CD4-positive, alpha-beta T cell (primary cell): ENCODE measurements at regions not wholly inside any gene's neighbourhood (a gene's known extent, or its start where the extent isn't known, plus 50 kb on each side); places are given as distances from the start of the nearest gene placed in this dataset.

Experiments
- ATAC-seq: fragments of 200-7000 bp; cut with Tn5 transposase; one replicate; pipeline ENCODE4 v1.10.0; 2022; ENCODE audit warnings: mild to moderate bottlenecking; ENCODE audit not compliant: poor library complexity
- CTCF ChIA-PET: fragments of 350-600 bp; sonication (Branson Sonifier 250); formaldehyde crosslinking; loops from one replicate; lab custom pipeline; 2021; ENCODE audit warnings: antibody characterized with exemption, inconsistent platforms; lab: Charles Lee
- POLR2A ChIA-PET: fragments of 350-600 bp; sonication (Branson Sonifier 250); formaldehyde crosslinking; loops from one replicate; lab custom pipeline; 2021; ENCODE audit warnings: antibody characterized with exemption, inconsistent platforms; lab: Charles Lee
- DNase-seq, 14 experiments: peaks; one replicate each; pipeline ENCODE4 v3.0.0-alpha.2; 2013 to 2020; ENCODE audit warnings: mixed read lengths in 2 of 14
- H3K27ac ChIP-seq, 2 donors: one replicate each; pipeline versions ENCODE4 v1.5.1 to v1.7.0; 2013; ENCODE audit warnings: low read length in 2 of 2, low read depth in 1 of 2, mild to moderate bottlenecking in 1 of 2
- H3K27me3 ChIP-seq, 2 experiments: 1 replicate in 1 of 2; 2 replicates in 1 of 2; pipeline versions ENCODE4 v1.6.1 to v1.7.0; 2013; ENCODE audit warnings: low read length in 2 of 2, control low read depth in 1 of 2, mild to moderate bottlenecking in 1 of 2, moderate library complexity in 1 of 2; ENCODE audit not compliant: insufficient read depth in 2 of 2, control insufficient read depth in 1 of 2
- H3K36me3 ChIP-seq: one replicate; pipeline ENCODE4 v1.6.1; 2013; ENCODE audit warnings: low read length, control low read depth; ENCODE audit not compliant: insufficient read depth
- H3K4me1 ChIP-seq: one replicate; pipeline ENCODE4 v1.6.1; 2013; ENCODE audit warnings: low read length, control low read depth; ENCODE audit not compliant: insufficient read depth
- H3K4me3 ChIP-seq: one replicate; pipeline ENCODE4 v1.5.1; 2013; ENCODE audit warnings: mild to moderate bottlenecking, low read length, moderate library complexity
- H3K9me3 ChIP-seq, 2 experiments: 1 replicate in 1 of 2; 2 replicates in 1 of 2; pipeline versions ENCODE4 v1.6.1 to v1.7.0; 2013; ENCODE audit warnings: low read length in 2 of 2, mild to moderate bottlenecking in 2 of 2, control low read depth in 1 of 2, moderate library complexity in 1 of 2; ENCODE audit not compliant: control insufficient read depth in 1 of 2, insufficient read depth in 1 of 2
- H3K27ac Mint-ChIP-seq: one replicate; pipeline ENCODE4 v1.8.0; 2020; ENCODE audit warnings: mixed read lengths
- H3K27me3 Mint-ChIP-seq: one replicate; pipeline ENCODE4 v1.8.0; 2021; ENCODE audit warnings: mixed read lengths
- H3K36me3 Mint-ChIP-seq: one replicate; pipeline ENCODE4 v1.8.0; 2021; ENCODE audit warnings: low read depth, mixed read lengths
- H3K4me1 Mint-ChIP-seq: one replicate; pipeline ENCODE4 v1.8.0; 2021; ENCODE audit warnings: low read depth, mixed read lengths
- H3K4me3 Mint-ChIP-seq: one replicate; pipeline ENCODE4 v1.8.0; 2020; ENCODE audit warnings: mild to moderate bottlenecking, mixed read lengths
- H3K9me3 Mint-ChIP-seq: one replicate; pipeline ENCODE4 v1.8.0; 2020; ENCODE audit warnings: mixed read lengths
- CTCF ChIP-seq: fragments of 200-600 bp; IDR thresholded peaks from one replicate; pipeline ENCODE4 v1.8.0; 2022; ENCODE audit warnings: antibody characterized with exemption, mild to moderate bottlenecking
- intact Hi-C, 2 experiments: fragments of 100-400 bp; cut with DNase I in 1 of 2; cut with micrococcal nuclease in 1 of 2; formaldehyde crosslinking; loops; one replicate each; pipeline versions ENCODE4 v1.15.1 to v1.9.0; 2023 to 2025; cut with DNase I, micrococcal nuclease

DNA sequence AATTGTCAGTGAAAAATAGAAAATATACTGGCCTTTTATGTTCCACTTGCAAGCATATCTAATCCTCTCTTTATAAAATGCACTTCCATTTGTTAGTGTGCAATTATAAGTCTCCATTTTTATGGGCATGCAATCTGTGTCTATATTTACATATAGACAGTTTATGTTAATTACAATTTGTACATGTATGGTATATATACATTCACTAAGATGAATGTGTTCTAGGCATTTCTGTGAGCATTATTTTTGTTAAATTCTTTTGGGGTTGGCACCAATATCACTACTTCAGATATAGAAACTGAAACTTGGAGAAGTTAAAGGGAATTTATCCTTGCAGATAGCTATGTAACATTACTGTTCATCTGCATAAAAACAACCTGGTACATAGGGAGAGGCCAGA lies 470.8 kb upstream of the LMO3 start:
- Histone ChIP-seq H3K36me3 (no peaks in the 10 kb centered on the region), H3K27me3 (no peaks in the 10 kb centered on the region), H3K4me3 (no peak overlapping the region), H3K27ac (no peak overlapping the region), H3K4me1 (no peaks in the 10 kb centered on the region), H3K9me3 (no peaks in the 10 kb centered on the region)
- ATAC-seq, result no peak
- intact Hi-C loops, result no loop called here
- Mint-ChIP-seq H3K36me3 (no peaks in the 10 kb centered on the region), H3K4me3 (no peak overlapping the region), H3K9me3 (peaks cover 9% of the 10 kb centered on the region), H3K27me3 (no peaks in the 10 kb centered on the region), H3K4me1 (no peaks in the 10 kb centered on the region), H3K27ac (no peak overlapping the region)
- DNase-seq, result no peak
- ChIA-PET POLR2A (no interaction called here), CTCF (no interaction called here)
- TF ChIP-seq CTCF, result no peak

DNA sequence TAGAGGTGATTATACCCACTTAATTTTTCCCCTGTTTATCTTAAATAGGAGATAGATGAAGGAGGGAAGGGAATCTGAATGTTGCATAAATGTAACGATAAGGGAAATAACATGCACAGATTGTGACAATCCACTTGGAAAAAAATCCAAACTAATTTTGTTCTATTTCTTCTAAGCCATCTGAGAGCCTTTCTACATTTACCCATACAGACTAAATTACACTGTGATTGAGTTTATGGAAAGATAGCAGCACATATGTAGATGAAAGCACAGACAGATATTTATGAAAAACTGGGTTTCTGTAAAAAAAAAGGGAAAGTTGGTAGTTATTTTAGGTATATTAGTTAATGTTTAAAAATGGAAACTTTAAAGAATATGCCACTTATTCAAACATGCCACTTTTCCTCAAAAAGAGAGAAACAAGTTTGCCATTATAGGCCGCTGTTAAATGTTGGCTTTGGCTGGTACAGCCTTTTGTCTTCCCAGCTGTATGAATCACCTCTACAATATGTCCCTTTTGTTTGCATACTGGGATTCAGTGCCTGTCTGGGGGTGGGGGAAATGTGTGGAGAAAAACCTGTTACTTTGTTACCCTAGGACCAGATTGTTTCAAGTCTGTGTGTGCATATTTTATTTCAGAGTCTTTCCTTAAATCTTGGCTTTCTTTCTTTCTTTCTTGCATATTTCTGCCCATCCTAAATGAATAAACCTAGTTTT lies 470.2 kb upstream of the LMO3 start:
- H3K4me1 Mint-ChIP-seq, result no peaks in the 10 kb centered on the region
- POLR2A ChIA-PET, result no interaction called here
- peaks cover 9% of the 10 kb centered on the region for H3K9me3 Mint-ChIP-seq
- no peak overlapping the region for H3K4me3 Mint-ChIP-seq
- Histone ChIP-seq H3K4me1 (no peaks in the 10 kb centered on the region), H3K27ac (no peak overlapping the region), H3K9me3 (no peaks in the 10 kb centered on the region), H3K27me3 (no peaks in the 10 kb centered on the region), H3K4me3 (no peak overlapping the region), H3K36me3 (no peaks in the 10 kb centered on the region)
- CTCF ChIA-PET, result no interaction called here
- H3K27ac Mint-ChIP-seq, result no peak overlapping the region
- TF ChIP-seq CTCF, result no peak
- H3K36me3 Mint-ChIP-seq, result no peaks in the 10 kb centered on the region
- H3K27me3 Mint-ChIP-seq, result no peaks in the 10 kb centered on the region
- intact Hi-C loops, result no loop called here
- ATAC-seq (no peak), DNase-seq (no peak)

GRCh38 chr12:17064834-17065233 lies 458.9 kb upstream of the LMO3 start:
- H3K27ac Mint-ChIP-seq, result no peak overlapping the region
- H3K4me1 Mint-ChIP-seq, result no peaks in the 10 kb centered on the region
- intact Hi-C loops, result no loop called here
- no peak for DNase-seq
- TF ChIP-seq CTCF, result no peak
- Histone ChIP-seq H3K9me3 (peaks cover 4 to 5% of the 10 kb centered on the region in 2 experiments), H3K36me3 (no peaks in the 10 kb centered on the region), H3K4me3 (no peak overlapping the region), H3K27me3 (no peaks in the 10 kb centered on the region), H3K27ac (no peak overlapping the region), H3K4me1 (no peaks in the 10 kb centered on the region)
- no peak overlapping the region for H3K4me3 Mint-ChIP-seq
- no peaks in the 10 kb centered on the region for H3K36me3 Mint-ChIP-seq
- CTCF ChIA-PET, result no interaction called here
- H3K27me3 Mint-ChIP-seq, result no peaks in the 10 kb centered on the region
- ATAC-seq, result no peak
- POLR2A ChIA-PET, result no interaction called here
- peaks cover 14% of the 10 kb centered on the region for H3K9me3 Mint-ChIP-seq
